Astrocyte of the cerebellum (primary cell): ENCODE measurements at regions not wholly inside any gene's neighbourhood (a gene's known extent, or its start where the extent isn't known, plus 50 kb on each side); places are given as distances from the start of the nearest gene placed in this dataset.

ENCODE experiments used
- DNase-seq: peaks from one replicate; pipeline ENCODE4 v3.0.0-alpha.2; 2011; ENCODE audit warnings: low read depth
- H3K4me3 ChIP-seq: 2 replicates; pipeline ENCODE4 v1.5.1; 2011; ENCODE audit warnings: mild to moderate bottlenecking, low read depth, low read length, moderate library complexity
- in situ Hi-C: cut with HindIII; loops from 2 replicates; pipeline ENCODE4 v1.10.0; 2017; ENCODE audit warnings: low sequenced_read_pairs
- TF ChIP-seq, protein P1 (sequence below): IDR thresholded peaks from 2 replicates; pipeline ENCODE4 v1.5.1; 2012; ENCODE audit warnings: low read length, low read depth, moderate library complexity, mild to moderate bottlenecking; ENCODE audit errors: missing control alignments

DNA sequence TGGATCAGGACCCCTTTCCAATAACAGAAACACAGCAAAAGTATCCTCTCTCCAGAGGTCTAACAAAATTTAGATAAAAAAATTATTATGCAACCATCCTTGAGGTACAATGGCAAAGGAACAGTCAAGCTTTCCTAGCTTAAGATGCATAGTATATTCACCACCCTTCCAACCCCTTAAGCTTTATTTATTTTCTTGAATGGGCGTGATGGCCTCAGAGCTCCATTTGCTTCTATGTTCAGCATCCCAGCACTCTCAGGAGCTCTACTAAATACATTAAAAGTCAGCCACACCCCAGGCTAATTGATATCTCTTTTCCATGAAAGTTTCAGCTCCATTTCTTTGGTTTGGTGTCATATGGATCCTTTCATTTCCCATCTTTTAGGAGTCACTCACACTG is 1335.2 kb upstream of the ZEB2 start:
- in situ Hi-C loops = no loop called here
- TF ChIP-seq, protein P1, sequence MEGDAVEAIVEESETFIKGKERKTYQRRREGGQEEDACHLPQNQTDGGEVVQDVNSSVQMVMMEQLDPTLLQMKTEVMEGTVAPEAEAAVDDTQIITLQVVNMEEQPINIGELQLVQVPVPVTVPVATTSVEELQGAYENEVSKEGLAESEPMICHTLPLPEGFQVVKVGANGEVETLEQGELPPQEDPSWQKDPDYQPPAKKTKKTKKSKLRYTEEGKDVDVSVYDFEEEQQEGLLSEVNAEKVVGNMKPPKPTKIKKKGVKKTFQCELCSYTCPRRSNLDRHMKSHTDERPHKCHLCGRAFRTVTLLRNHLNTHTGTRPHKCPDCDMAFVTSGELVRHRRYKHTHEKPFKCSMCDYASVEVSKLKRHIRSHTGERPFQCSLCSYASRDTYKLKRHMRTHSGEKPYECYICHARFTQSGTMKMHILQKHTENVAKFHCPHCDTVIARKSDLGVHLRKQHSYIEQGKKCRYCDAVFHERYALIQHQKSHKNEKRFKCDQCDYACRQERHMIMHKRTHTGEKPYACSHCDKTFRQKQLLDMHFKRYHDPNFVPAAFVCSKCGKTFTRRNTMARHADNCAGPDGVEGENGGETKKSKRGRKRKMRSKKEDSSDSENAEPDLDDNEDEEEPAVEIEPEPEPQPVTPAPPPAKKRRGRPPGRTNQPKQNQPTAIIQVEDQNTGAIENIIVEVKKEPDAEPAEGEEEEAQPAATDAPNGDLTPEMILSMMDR = no peak
- no peak for DNase-seq

GRCh38 chr2:145854039-145854755 is 1334.3 kb upstream of the ZEB2 start:
- in situ Hi-C loops = no loop called here
- TF ChIP-seq, protein P1 = no peak
- DNase-seq = no peak
- H3K4me3 ChIP-seq = no peak overlapping the region

More for the DNA sequence above, 1335.2 kb upstream of the ZEB2 start:
- H3K4me3 ChIP-seq = no peak overlapping the region

GRCh38 chr2:145851730-145852129 is 1331.8 kb upstream of the ZEB2 start:
- TF ChIP-seq, protein P1 = no peak
- H3K4me3 ChIP-seq = no peak overlapping the region
- in situ Hi-C loops = no loop called here
- no peak for DNase-seq

DNA sequence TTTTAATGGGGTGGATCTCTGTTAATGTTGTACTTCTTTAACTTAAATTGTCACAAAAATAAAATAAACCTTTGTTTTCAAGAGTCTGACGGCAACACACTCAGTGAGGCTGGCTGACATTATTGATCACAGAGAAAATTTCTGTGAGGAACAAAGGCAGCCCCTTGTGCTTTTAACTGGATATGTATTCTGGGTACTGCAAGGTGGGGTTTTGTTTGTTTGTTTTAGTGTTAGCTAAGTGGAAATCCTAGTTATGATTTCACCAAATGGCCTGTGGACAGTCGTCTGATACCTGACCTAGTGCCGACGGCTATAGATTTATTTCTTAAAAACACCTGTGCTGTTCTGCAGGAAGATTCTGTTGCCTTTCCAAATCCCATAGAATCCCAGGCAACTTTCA is 1329.5 kb upstream of the ZEB2 start:
- TF ChIP-seq, protein P1 = no peak
- no peak for DNase-seq
- H3K4me3 ChIP-seq = no peak overlapping the region
- in situ Hi-C loops = no loop called here

GRCh38 chr2:145846982-145847381 is 1327.1 kb upstream of the ZEB2 start:
- TF ChIP-seq, protein P1 = no peak
- H3K4me3 ChIP-seq = no peak overlapping the region
- no peak for DNase-seq
- in situ Hi-C loops = no loop called here

DNA sequence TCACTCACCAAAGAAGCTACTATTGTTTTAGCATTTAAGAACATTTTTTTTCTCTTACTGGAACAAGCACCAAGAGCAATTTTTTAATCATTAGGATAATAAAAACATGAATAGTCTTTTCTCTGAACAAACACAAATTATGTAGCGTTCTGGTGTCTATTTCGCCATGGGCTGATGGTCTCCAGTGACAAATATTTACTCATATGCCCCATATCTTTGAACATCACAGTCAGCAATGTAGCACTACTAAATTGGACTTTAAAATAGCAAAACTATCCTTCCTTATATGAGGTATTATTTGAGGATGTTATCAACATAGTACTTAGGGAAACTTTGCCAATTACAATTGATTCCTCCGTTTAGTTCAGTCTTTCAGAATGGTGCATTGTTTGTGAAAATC is 1326.0 kb upstream of the ZEB2 start:
- in situ Hi-C loops = no loop called here
- DNase-seq = no peak
- H3K4me3 ChIP-seq = no peak overlapping the region
- TF ChIP-seq, protein P1 = no peak
